Fibroblast of mammary gland (primary cell): ENCODE measurements at regions not wholly inside any gene's neighbourhood (a gene's known extent, or its start where the extent isn't known, plus 50 kb on each side); places are given as distances from the start of the nearest gene placed in this dataset.

ENCODE experiments used
- DNase-seq: peaks from one replicate; pipeline ENCODE4 v3.0.0-alpha.2; 2010; ENCODE audit warnings: low read depth
- H3K4me3 ChIP-seq: 2 replicates; pipeline ENCODE4 v1.5.1; 2011; ENCODE audit warnings: low read depth, mild to moderate bottlenecking, low read length, moderate library complexity; ENCODE audit not compliant: control insufficient read depth
- CTCF ChIP-seq: conservative IDR thresholded peaks from 2 replicates; pipeline ENCODE4 v1.5.1; 2011; ENCODE audit warnings: low read depth, low read length, inconsistent platforms; ENCODE audit not compliant: control insufficient read depth, insufficient read depth

GRCh38 chrX:39749728-39750127, 348.0 kb downstream of the BCOR start:
- no peak for DNase-seq
- H3K4me3 ChIP-seq = no peak overlapping the region
- no peak for TF ChIP-seq CTCF

- H3K4me3 ChIP-seq = no peak overlapping the region
- DNase-seq = no peak
- no peak for TF ChIP-seq CTCF
Observed at GRCh38 chrX:39750256-39750790, 347.4 kb downstream of the BCOR start.

GRCh38 chrX:39750848-39751247, 346.9 kb downstream of the BCOR start:
- TF ChIP-seq CTCF = no peak
- DNase-seq = no peak
- H3K4me3 ChIP-seq = no peak overlapping the region

- no peak overlapping the region for H3K4me3 ChIP-seq
- TF ChIP-seq CTCF = no peak
- peak; percentile 42 for DNase-seq
Observed at GRCh38 chrX:39752815-39753214, 344.9 kb downstream of the BCOR start.

- H3K4me3 ChIP-seq = no peak overlapping the region
- no peak for DNase-seq
- TF ChIP-seq CTCF = no peak
Observed at GRCh38 chrX:39753293-39753996, 344.3 kb downstream of the BCOR start.

GRCh38 chrX:39755143-39756032, 342.4 kb downstream of the BCOR start:
- H3K4me3 ChIP-seq = no peak overlapping the region
- no peak for TF ChIP-seq CTCF
- peak; percentile 95 for DNase-seq
